GM12872 (cell line): ENCODE measurements at regions not wholly inside any gene's neighbourhood (a gene's known extent, or its start where the extent isn't known, plus 50 kb on each side); places are given as distances from the start of the nearest gene placed in this dataset.

Source experiments
- CTCF ChIP-seq: IDR thresholded peaks from 3 replicates; pipeline ENCODE4 v1.5.1; 2011; ENCODE audit warnings: low read depth, mild to moderate bottlenecking, low read length, moderate library complexity; ENCODE audit not compliant: insufficient read depth

- no peak for TF ChIP-seq CTCF
These were observed 459.0 kb downstream of the GATA3 start for GRCh38 chr10:8513155-8514147.

DNA sequence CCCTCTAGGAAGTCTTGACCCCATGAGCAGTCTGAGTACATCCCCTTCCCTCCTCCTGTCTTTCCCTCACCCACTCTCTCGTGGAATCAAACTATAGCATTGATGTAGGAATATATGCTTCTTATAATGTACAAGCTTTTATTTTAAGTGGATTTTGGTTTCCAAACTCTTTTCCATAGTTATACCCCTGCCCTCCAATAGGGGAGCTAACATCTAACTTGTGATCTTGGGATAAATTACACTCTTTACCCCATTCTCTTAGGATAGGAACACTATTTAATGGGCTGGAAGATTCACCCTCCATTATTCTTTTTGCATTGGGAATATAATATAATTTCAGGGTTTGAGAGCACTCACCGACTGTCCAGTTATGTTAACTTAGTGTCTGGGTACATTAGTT, 465.9 kb downstream of the GATA3 start:
- peak; percentile 16; the same call in 1 of the 3 replicates for TF ChIP-seq CTCF

GRCh38 chr10:8527773-8528172, 473.3 kb downstream of the GATA3 start:
- TF ChIP-seq CTCF = no peak

DNA sequence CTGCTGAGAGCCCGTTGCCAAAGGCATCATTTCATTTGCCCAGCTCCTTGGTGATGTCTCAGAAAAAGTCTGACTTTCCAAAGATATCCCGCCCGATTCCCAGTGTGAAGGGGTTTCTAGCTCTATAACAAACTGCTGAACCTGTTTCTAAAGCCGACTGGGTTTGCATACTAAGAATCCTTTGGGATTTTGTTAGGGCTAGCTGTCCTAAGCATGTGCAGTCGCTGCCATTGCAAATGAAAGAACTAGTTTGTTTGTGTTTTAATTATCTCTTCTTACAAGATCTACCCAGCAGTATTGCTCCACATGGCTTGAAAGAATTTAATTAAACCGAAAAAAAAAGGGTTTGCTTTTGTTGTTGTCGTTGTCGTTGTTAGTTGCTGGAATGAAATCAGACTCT, 476.6 kb downstream of the GATA3 start:
- TF ChIP-seq CTCF = no peak

DNA sequence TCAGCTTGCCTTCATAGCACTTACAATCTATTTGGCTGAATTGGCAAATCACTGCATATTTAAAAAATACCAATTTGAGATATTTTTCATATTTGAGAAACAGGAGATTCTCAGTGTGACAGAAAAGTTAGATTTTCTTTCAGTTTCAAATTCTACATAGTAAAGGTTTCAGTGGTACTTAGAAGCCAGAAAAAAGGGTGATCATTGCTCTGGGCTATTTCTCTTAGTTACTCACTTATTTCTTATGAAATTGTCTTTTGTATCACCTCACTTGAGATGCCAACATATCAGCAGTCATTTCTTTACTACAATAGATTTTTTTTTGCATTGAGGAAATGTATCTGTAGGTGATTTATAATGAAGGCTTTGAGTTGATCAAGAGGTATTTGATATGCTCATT, 478.2 kb downstream of the GATA3 start:
- TF ChIP-seq CTCF = no peak

DNA sequence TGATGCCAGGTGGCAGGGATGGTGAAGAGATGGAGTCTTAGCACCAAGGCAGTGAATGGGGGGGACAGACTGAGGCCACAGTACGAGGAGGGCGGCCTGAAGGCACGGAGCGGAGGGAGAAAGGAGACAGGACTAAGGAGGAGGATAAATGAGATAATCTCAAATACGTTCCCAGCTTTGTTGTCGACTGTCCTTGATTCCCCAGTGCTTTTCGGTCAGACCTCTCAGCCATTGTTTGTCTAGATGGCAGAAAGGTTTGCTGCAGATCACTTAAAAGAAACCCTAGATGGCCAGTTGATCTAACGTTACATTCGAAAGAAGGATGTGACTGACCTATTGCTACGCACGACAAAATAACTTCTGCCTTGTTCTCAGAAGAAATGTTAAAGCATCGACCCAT, 479.0 kb downstream of the GATA3 start:
- TF ChIP-seq CTCF = no peak

DNA sequence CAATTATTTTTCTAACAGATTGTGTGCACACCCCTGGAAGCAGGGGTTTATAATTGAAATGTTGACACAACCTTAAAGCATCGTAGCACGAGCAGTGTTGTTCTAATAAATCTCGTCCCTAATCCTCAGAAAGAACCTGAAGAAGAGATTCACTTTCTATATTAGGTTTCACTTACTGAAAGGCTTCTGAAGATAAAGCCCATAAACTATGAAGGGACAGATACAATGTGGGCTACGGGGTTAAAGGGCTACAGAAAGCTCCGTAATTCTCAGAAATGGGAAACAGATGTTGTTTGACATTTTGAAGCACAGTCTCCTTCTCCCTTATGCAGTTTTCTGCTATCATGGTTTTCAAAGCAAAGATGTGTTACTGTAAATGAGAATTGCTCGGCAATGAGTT, 479.6 kb downstream of the GATA3 start:
- no peak for TF ChIP-seq CTCF
